ENCODE measurements at regions not wholly inside any gene's neighbourhood (a gene's known extent, or its start where the extent isn't known, plus 50 kb on each side); places are given as distances from the start of the nearest gene placed in this dataset.
"Not testable (repeated sequence)": the region's sequence is repeated elsewhere in the genome, so short reads cannot be mapped to it uniquely, and the experiment has no call there.

GRCh38 chr5:92177926-92178487 is 794.9 kb upstream of the ARRDC3 start:
- DNase-seq: no peak

- DNase-seq: no peak
Observed at GRCh38 chr5:92163906-92164305, 780.8 kb upstream of the ARRDC3 start.

DNA sequence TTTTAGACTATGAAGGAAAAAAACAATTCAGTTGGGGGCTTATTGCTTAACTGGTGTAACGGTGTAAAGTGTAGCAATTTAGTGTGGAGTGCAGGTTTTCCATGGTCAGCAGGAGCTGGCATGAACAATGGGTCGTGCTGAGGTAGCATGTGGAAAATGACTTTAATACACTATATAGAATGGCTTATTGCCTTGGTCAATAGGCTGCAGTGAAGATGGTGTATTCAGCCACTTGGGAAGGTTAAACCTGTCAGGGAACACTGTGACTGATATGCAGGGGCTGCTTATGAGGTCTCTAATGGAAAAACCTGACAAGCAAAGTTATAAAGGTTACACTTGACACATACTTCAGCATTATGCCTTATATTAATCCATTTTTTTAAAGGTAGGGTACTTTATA is 764.7 kb upstream of the ARRDC3 start:
- DNase-seq: no peak

DNA sequence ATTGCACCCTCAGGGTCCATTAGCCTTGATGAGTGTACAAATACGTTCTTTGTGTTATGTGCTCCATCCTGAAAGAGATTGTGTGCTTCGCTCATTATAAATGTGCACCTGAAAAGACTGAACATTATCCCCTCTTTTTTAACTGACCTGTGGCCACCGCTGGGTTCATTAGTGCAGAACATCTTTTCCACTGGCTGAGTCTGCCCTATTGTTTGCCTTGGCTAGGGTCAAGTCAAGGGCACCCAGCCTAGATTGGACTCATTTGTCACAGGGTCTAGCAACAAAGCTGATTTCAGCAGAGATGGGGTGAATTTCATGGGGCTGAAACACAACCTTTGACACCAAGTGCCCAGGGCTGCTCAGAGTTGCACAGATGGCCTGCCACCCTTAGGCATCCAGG is 764.1 kb upstream of the ARRDC3 start:
- DNase-seq: no peak

DNA sequence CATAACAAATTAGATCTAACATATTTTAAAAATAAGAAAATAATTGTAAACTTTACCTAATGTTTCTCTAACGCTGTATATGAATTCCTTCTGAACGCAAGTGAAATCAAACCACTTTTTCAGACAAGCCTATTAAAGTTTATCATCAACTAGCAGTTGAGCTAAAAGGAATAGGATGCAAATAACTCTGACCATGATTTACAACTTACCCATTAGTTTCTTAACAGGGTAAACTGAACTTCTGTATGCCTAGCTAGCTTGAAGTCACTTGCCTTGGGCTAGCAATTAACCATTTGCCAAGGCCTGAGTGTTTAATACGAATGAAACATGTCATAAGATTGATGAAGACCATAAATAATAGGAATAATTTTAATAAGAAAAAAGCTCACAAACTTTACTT is 762.7 kb upstream of the ARRDC3 start:
- no peak for DNase-seq

DNA sequence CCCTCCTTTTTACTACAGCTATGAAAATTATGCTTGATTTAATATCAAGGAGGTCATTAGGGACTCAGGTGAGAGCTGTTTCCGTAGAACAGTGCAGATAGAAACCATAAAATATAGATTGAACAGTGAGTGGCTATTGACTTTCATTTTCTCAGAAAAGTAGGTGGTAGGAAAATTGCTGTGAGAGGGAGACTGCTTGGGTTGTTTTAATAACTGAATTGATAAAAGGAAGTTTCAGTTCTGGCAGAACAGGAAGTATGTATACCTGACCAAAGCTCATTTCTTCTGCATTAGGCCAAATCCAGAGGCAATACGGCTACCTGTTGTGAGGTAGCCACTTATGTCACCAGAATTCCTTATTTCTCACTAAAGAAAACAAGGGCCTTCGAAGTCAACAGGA is 761.7 kb upstream of the ARRDC3 start:
- no peak for DNase-seq

DNA sequence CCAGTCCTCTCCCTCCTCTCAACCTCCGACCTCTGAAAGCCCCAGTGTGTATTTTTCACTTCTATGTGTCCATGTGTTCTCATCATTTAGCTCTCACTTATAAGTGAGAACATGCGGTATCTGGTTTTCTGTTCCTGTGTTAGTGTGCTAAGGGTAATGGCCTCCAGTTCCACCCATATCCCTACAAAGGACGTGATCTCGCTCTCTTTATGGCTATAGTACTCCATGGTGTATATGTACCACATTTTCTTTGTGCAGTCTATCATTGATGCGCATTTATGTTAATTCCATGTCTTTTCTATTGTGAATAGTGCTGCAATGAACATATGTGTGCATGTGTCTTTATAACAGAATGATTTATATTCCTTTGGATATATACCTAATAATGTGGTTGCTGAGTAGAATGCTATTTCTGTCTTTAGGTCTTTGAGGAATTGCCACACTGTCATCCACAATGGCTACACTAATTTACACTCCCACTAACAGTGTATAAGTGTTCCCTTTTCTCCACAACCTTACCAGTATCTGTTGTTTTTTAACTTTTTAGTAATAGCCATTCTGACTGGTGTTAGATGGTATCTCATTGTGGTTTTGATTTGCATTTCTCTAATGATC is 749.3 kb upstream of the ARRDC3 start:
- not testable (repeated sequence) for DNase-seq

DNA sequence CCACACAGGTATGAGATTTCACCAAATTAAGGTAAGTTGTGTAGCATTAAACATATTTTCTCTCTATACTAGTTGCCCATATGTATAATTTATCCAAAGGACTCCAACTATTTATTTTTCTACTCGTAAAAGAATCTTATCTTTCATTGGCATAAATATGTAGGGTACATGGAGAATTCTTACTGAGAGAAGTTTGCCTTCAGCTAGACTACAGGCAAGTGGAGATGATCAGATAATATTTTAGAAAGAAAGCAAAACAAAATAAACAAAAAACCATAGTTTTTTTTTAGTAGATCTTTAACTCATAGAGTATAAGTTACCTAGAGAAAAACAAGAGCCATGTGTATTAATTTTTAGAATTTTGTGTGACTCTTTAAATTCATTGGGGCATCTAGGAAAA is 743.1 kb upstream of the ARRDC3 start:
- DNase-seq: no peak

DNA sequence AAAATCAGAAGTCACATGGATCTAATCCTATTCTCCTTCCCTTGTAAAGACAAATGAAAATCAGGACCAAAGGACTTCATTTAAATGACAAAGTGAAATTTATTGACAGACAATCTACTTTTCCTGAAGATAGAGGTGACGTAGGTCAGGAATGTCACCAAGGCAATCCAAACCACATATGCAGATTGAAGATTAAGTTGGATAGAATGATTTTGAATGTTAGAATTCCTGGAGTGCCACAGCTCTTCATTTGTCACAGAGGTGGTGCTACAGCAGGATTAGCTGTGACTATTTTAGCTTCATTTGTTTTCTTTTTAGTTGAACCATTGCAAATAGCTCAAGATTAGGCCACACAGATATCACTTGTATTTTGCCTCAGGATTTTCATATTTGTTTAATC is 736.0 kb upstream of the ARRDC3 start:
- DNase-seq: no peak

DNA sequence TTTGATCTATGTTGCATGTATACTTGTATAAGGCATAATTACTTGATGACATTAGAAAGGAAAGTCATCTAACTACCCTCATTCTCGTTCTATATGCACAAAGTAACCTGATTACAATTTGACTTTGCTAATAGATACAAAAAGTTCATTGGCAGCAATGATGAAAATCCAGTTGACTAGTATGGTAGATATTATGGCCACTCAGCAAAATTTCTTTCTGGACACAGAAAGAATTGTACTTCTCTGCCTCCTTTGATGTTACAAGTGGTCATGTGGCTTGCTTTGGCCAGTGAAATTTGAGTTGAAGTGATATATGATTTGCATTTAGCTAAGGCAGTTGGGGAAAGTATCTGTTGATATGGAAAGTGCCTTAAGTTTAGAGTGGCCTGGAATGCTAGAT is 723.7 kb upstream of the ARRDC3 start:
- no peak for DNase-seq

- DNase-seq: no peak
Observed at GRCh38 chr5:92104126-92104525, 721.0 kb upstream of the ARRDC3 start.

- no peak for DNase-seq
Observed at GRCh38 chr5:92102313-92102712, 719.2 kb upstream of the ARRDC3 start.

- no peak for DNase-seq
Observed at GRCh38 chr5:92092239-92092638, 709.1 kb upstream of the ARRDC3 start.

GRCh38 chr5:92086059-92086811 is 703.1 kb upstream of the ARRDC3 start:
- DNase-seq: no peak

GRCh38 chr5:92081958-92082712 is 699.0 kb upstream of the ARRDC3 start:
- no peak for DNase-seq

GRCh38 chr5:92070786-92071185 is 687.7 kb upstream of the ARRDC3 start:
- no peak for DNase-seq

DNA sequence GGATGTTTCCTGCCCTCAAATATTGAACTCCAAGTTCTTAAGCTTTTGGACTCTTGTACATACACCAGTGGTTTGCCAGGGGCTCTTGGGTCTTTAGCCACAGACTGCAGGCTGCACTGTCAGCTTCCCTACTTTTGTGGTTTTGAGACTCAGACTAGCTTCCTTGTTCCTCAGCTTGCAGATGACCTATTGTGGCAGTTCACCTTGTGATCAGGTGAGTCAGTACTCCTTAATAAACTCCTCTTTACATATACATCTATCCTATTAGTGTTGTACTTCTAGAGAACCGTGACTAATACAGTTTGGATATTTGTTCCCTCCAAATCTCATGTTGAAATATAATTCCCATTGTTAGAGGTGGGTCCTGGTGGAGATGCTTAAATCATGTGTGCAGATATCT is 681.9 kb upstream of the ARRDC3 start:
- DNase-seq: no peak

DNA sequence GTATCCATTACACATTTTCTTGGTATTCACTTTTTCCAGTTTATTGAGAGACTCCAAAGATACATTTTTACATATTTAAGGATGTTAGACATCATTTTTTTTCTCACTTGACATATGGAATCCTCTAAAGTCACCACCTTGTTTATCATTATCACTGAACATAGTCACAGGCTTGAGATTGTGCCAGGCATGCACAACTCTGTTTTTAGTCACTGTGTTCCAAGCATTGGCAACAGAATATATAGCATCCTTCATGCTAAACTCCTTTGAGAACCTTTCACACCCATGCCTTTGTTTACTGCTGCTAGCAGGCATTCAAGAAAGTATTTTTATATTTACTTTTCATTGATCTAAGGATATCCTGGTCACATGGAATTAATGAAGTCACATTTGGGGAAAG is 668.6 kb upstream of the ARRDC3 start:
- no peak for DNase-seq

GRCh38 chr5:92050970-92051369 is 667.9 kb upstream of the ARRDC3 start:
- no peak for DNase-seq

DNA sequence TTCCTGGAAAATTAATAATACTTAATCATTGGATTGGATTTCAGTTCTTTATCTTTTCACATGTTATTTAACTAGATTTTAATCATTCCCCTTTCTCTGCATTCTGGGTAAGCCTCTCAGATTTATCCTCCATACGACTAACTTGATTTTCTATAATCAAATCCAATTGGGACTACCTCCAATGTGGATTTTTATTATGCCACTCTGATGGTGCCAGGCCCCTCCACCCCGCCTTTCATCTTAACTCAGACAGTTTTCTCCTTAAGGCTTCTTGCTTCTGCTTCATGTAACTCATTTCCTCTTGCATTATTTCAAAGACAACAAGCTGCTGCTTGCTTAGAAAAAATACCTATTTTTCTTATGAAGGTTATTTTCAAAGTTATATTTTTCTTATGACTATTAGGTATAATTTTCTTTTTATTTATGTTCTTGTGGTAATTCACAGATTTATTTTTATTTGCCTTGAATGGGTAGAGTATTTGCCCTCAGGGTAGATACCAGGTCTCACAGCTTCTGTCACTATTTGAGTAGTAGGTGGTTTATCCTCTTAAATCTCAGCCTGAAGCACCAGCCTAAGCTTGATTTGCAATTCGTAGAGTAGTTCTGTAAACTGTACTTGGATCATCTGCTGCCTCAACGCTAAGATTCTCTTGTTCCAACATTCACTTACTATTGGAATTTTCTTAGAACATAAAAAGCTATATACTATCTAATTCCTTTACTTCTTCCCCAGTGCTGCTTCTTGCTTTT is 659.0 kb upstream of the ARRDC3 start:
- DNase-seq: no peak

DNA sequence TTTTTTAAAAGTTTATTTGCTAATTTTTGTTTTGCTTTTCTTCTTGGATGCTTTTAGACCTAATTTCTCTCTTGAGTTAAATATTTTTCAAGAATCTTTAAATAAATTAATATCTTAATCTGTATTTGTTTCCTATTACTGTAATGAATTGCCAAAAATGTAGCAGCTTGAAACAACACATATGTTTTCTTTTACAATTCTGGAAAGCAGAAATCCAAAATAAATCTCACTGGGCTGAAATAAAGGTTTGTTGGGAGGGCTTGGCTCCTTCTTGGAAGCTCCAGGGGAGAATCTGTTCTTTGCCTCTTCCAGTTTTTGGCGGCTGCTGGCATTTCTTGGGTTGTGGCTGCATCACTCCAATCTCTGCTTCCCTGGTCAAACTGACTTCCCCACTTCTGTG is 658.1 kb upstream of the ARRDC3 start:
- peak; percentile 7 for DNase-seq

GRCh38 chr5:92029792-92030191 is 646.7 kb upstream of the ARRDC3 start:
- not testable (repeated sequence) for DNase-seq
